Mammary epithelial cell (primary cell): ENCODE measurements at regions not wholly inside any gene's neighbourhood (a gene's known extent, or its start where the extent isn't known, plus 50 kb on each side); places are given as distances from the start of the nearest gene placed in this dataset.

Source experiments
- CTCF ChIP-seq, 2 donors: IDR thresholded peaks in 1 of 2; conservative IDR thresholded peaks in 1 of 2; 2 replicates each; pipeline ENCODE4 v1.5.1; 2011 to 2012; ENCODE audit warnings: inconsistent platforms in 2 of 2, low read length in 2 of 2, mild to moderate bottlenecking in 2 of 2, control low read depth in 1 of 2, low read depth in 1 of 2; ENCODE audit not compliant: insufficient read depth in 1 of 2; ENCODE audit errors: extremely low read depth in 1 of 2
- EZH2 ChIP-seq: IDR thresholded peaks from 2 replicates; pipeline ENCODE4 v1.6.1; 2012; ENCODE audit warnings: low read length, inconsistent platforms, borderline replicate concordance

GRCh38 chr1:60751306-60751705 lies 331.1 kb upstream of the NFIA start:
- no peak for TF ChIP-seq CTCF (conservative IDR thresholded peaks at IDR 0.05 in 1 of 2, IDR thresholded peaks at IDR 0.05 in 1 of 2; ENCODE audit: extremely low read depth in 1 of 2, insufficient read depth in 1 of 2, low read depth in 1 of 2, low read length in 2 of 2)
- TF ChIP-seq EZH2: no peak
